Fibroblast of lung (primary cell): ENCODE measurements at regions not wholly inside any gene's neighbourhood (a gene's known extent, or its start where the extent isn't known, plus 50 kb on each side); places are given as distances from the start of the nearest gene placed in this dataset.

Source experiments
- DNase-seq, 2 donors: peaks; one replicate each; pipeline versions ENCODE4 v3.0.0 to v3.0.0-alpha.2; 2010; ENCODE audit warnings: low read depth in 2 of 2
- H2AFZ ChIP-seq: 2 replicates; pipeline ENCODE4 v1.5.1; 2012; ENCODE audit warnings: low read length, control low read depth, inconsistent platforms
- H3K27ac ChIP-seq: 2 replicates; pipeline ENCODE4 v1.5.1; 2011; ENCODE audit warnings: low read length, control low read depth; ENCODE audit not compliant: insufficient read depth
- H3K27me3 ChIP-seq: 2 replicates; pipeline ENCODE4 v1.5.1; 2011; ENCODE audit warnings: mild to moderate bottlenecking, low read length; ENCODE audit not compliant: control insufficient read depth, insufficient read depth
- H3K36me3 ChIP-seq: 2 replicates; pipeline ENCODE4 v1.5.1; 2011; ENCODE audit warnings: low read length; ENCODE audit not compliant: control insufficient read depth, insufficient read depth
- H3K4me1 ChIP-seq: 2 replicates; pipeline ENCODE4 v1.5.1; 2011; ENCODE audit warnings: low read length; ENCODE audit not compliant: control insufficient read depth, insufficient read depth; ENCODE audit errors: extremely low read depth
- H3K4me2 ChIP-seq: 2 replicates; pipeline ENCODE4 v1.5.1; 2011; ENCODE audit warnings: low read length, control low read depth; ENCODE audit not compliant: insufficient read depth; ENCODE audit errors: extremely low read depth
- H3K4me3 ChIP-seq, 4 experiments: fragments of 200-600 bp in 1 of 4; sonication (generic) in 1 of 4; replicated peaks in 1 of 4; 2 replicates each; pipeline ENCODE4 v1.5.1; 2011 to 2016; ENCODE audit warnings: low read length in 4 of 4, low read depth in 3 of 4, mild to moderate bottlenecking in 3 of 4, control low read depth in 2 of 4, inconsistent platforms in 1 of 4, mixed read lengths in 1 of 4; ENCODE audit not compliant: insufficient read depth in 1 of 4; ENCODE audit errors: control extremely low read depth in 1 of 4
- H3K79me2 ChIP-seq: 2 replicates; pipeline ENCODE4 v1.5.1; 2012; ENCODE audit warnings: mild to moderate bottlenecking, low read length, inconsistent platforms; ENCODE audit not compliant: control insufficient read depth, insufficient read depth
- H3K9ac ChIP-seq: 2 replicates; pipeline ENCODE4 v1.5.1; 2011; ENCODE audit warnings: mild to moderate bottlenecking, low read length, control low read depth; ENCODE audit not compliant: insufficient read depth
- H3K9me3 ChIP-seq: 2 replicates; pipeline ENCODE4 v1.5.1; 2012; ENCODE audit warnings: low read depth, low read length; ENCODE audit not compliant: control insufficient read depth, insufficient read depth
- H4K20me1 ChIP-seq: 2 replicates; pipeline ENCODE4 v1.5.1; 2011; ENCODE audit warnings: low read length; ENCODE audit not compliant: control insufficient read depth, insufficient read depth; ENCODE audit errors: extremely low read depth
- EZH2 ChIP-seq: IDR thresholded peaks from 2 replicates; pipeline ENCODE4 v1.5.1; 2012; ENCODE audit warnings: low read length, control low read depth, mild to moderate bottlenecking; ENCODE audit errors: missing control alignments
- TF ChIP-seq, protein P1 (sequence below), 2 donors: IDR thresholded peaks in 1 of 2; conservative IDR thresholded peaks in 1 of 2; 1 replicate in 1 of 2; 2 replicates in 1 of 2; pipeline ENCODE4 v1.5.1; 2011 to 2012; ENCODE audit warnings: low read length in 2 of 2, control low read depth in 1 of 2, inconsistent platforms in 1 of 2, low read depth in 1 of 2, mild to moderate bottlenecking in 1 of 2

- Histone ChIP-seq H3K79me2 (no peaks in the 10 kb centered on the region), H3K4me3 (no peak overlapping the region), H3K9ac (no peak overlapping the region), H2AFZ (no peak overlapping the region), H3K27ac (no peak overlapping the region), H3K36me3 (no peaks in the 10 kb centered on the region), H4K20me1 (no peaks in the 10 kb centered on the region), H3K4me2 (no peak overlapping the region), H3K4me1 (peaks cover 5% of the 10 kb centered on the region), H3K27me3 (no peaks in the 10 kb centered on the region), H3K9me3 (no peaks in the 10 kb centered on the region)
- TF ChIP-seq EZH2 = no peak
- TF ChIP-seq, protein P1, sequence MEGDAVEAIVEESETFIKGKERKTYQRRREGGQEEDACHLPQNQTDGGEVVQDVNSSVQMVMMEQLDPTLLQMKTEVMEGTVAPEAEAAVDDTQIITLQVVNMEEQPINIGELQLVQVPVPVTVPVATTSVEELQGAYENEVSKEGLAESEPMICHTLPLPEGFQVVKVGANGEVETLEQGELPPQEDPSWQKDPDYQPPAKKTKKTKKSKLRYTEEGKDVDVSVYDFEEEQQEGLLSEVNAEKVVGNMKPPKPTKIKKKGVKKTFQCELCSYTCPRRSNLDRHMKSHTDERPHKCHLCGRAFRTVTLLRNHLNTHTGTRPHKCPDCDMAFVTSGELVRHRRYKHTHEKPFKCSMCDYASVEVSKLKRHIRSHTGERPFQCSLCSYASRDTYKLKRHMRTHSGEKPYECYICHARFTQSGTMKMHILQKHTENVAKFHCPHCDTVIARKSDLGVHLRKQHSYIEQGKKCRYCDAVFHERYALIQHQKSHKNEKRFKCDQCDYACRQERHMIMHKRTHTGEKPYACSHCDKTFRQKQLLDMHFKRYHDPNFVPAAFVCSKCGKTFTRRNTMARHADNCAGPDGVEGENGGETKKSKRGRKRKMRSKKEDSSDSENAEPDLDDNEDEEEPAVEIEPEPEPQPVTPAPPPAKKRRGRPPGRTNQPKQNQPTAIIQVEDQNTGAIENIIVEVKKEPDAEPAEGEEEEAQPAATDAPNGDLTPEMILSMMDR (conservative IDR thresholded peaks at IDR 0.05 in 1 of 2, IDR thresholded peaks at IDR 0.05 in 1 of 2; ENCODE audit: low read depth in 1 of 2, low read length in 2 of 2) = no peak
- DNase-seq = no peak
Measured at GRCh38 chr5:96035796-96036195, 74.1 kb upstream of the ELL2 start.

GRCh38 chr5:96033116-96033515 lies 71.5 kb upstream of the ELL2 start:
- Histone ChIP-seq H3K9ac (no peak overlapping the region), H3K27ac (no peak overlapping the region), H3K79me2 (no peaks in the 10 kb centered on the region), H3K4me2 (no peak overlapping the region), H3K36me3 (no peaks in the 10 kb centered on the region), H3K27me3 (no peaks in the 10 kb centered on the region), H4K20me1 (no peaks in the 10 kb centered on the region), H3K4me1 (peaks cover 5% of the 10 kb centered on the region), H3K4me3 (no peak overlapping the region), H3K9me3 (no peaks in the 10 kb centered on the region), H2AFZ (no peak overlapping the region)
- no peak for TF ChIP-seq EZH2
- TF ChIP-seq, protein P1 (conservative IDR thresholded peaks at IDR 0.05 in 1 of 2, IDR thresholded peaks at IDR 0.05 in 1 of 2; ENCODE audit: low read depth in 1 of 2, low read length in 2 of 2) = no peak
- DNase-seq = no peak

- Histone ChIP-seq H3K27me3 (no peaks in the 10 kb centered on the region), H3K36me3 (no peaks in the 10 kb centered on the region), H2AFZ (peak overlapping the region; percentile 60), H3K4me3 (no peak overlapping the region), H3K9me3 (no peaks in the 10 kb centered on the region), H3K4me1 (peaks cover 5% of the 10 kb centered on the region), H3K4me2 (peak overlapping the region; percentile 41), H3K27ac (peak overlapping the region; percentile 53), H4K20me1 (no peaks in the 10 kb centered on the region), H3K79me2 (no peaks in the 10 kb centered on the region), H3K9ac (no peak overlapping the region)
- no peak for TF ChIP-seq EZH2
- DNase-seq = peak; percentile 52 to 89
Measured at GRCh38 chr5:96031811-96032261, 70.2 kb upstream of the ELL2 start.
